Prostate gland (tissue), 2 donors: ENCODE measurements at regions not wholly inside any gene's neighbourhood (a gene's known extent, or its start where the extent isn't known, plus 50 kb on each side); places are given as distances from the start of the nearest gene placed in this dataset.
"Not testable (repeated sequence)": the region's sequence is repeated elsewhere in the genome, so short reads cannot be mapped to it uniquely, and the experiment has no call there.

ENCODE experiments used
- CTCF ChIP-seq, 4 experiments: fragments of 200-600 bp in 2 of 4; fragments of 450-650 bp in 2 of 4; sonication (generic) in 2 of 4; IDR thresholded peaks; 1 replicate in 3 of 4; 2 replicates in 1 of 4; pipeline ENCODE4 v1.5.1; 2016 to 2019; ENCODE audit warnings: antibody characterized with exemption in 4 of 4, mild to moderate bottlenecking in 2 of 4, moderate library complexity in 2 of 4
- POLR2A ChIP-seq: fragments of 450-650 bp; IDR thresholded peaks from one replicate; pipeline ENCODE4 v1.6.1; 2016; ENCODE audit warnings: antibody characterized with exemption, mild to moderate bottlenecking

- TF ChIP-seq CTCF (IDR thresholded peaks at IDR 0.05); POLR2A: not testable (repeated sequence)
Measured at GRCh38 chr6:58128549-58128948, 811.1 kb downstream of the PRIM2 start.
